ENCODE measurements at regions not wholly inside any gene's neighbourhood (a gene's known extent, or its start where the extent isn't known, plus 50 kb on each side); places are given as distances from the start of the nearest gene placed in this dataset.

DNA sequence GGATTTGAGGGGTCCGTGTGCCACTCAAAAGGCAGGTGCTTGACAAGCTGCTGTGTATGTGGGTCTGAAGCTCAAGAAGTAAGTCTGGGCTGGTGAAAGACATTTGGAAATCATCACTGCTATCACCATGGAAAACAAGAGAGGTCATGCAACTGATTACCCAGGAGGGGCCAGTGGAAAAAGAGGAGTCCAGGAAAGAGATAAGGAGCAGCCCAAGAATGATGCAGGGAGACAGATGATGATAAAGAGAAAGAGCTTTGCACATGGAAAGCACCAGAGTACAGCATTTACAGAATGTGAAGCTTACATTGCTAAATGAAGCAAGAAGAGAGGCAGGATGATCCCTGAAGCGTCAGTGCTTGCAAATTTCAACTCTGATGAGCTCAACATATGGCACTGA lies 203.2 kb downstream of the SETD4 start:
- H3K9me2 ChIP-seq: no peaks in the 10 kb centered on the region
- H3K4me3 ChIP-seq (ENCODE audit: low read depth in 2 of 2, low read length in 1 of 2): no peak overlapping the region
- DNase-seq: no peak
- no peaks in the 10 kb centered on the region for H3K9me3 ChIP-seq
- no peak overlapping the region for H3K9ac ChIP-seq
- no peak overlapping the region for H2AFZ ChIP-seq (ENCODE audit: low read depth)
- H3K27ac ChIP-seq (ENCODE audit: low read depth in 2 of 2, low read length in 1 of 2): no peak overlapping the region
- H3K36me3 ChIP-seq (replicated peaks in 1 of 2; ENCODE audit: control insufficient read depth in 1 of 2, insufficient read depth in 2 of 2, low read length in 1 of 2): no peaks in the 10 kb centered on the region
- 19% methylated on average over 2 of the region's 2 CpGs for WGBS (ENCODE audit: low lambda C conversion rate)
- no peak overlapping the region for H3K4me2 ChIP-seq
- H3K79me2 ChIP-seq (ENCODE audit: insufficient read depth): no peaks in the 10 kb centered on the region
- POLR2A ChIA-PET: no interaction called here
- no peaks in the 10 kb centered on the region for H4K20me1 ChIP-seq (ENCODE audit: insufficient read depth)
- CTCF ChIA-PET: interaction anchor here (1.1 to 2.0 kb wide), 2 partner anchors 17 to 171 kb away, joined by 3 to 6 read pairs; no protein-coding TSS in a partner anchor
- H3K4me1 ChIP-seq (ENCODE audit: control insufficient read depth in 1 of 2, insufficient read depth in 2 of 2, low read depth in 1 of 2, low read length in 1 of 2): peaks cover 0 to 7% of the 10 kb centered on the region in 2 experiments; a peak in 1 of 4 replicates
- TF ChIP-seq, protein P1, sequence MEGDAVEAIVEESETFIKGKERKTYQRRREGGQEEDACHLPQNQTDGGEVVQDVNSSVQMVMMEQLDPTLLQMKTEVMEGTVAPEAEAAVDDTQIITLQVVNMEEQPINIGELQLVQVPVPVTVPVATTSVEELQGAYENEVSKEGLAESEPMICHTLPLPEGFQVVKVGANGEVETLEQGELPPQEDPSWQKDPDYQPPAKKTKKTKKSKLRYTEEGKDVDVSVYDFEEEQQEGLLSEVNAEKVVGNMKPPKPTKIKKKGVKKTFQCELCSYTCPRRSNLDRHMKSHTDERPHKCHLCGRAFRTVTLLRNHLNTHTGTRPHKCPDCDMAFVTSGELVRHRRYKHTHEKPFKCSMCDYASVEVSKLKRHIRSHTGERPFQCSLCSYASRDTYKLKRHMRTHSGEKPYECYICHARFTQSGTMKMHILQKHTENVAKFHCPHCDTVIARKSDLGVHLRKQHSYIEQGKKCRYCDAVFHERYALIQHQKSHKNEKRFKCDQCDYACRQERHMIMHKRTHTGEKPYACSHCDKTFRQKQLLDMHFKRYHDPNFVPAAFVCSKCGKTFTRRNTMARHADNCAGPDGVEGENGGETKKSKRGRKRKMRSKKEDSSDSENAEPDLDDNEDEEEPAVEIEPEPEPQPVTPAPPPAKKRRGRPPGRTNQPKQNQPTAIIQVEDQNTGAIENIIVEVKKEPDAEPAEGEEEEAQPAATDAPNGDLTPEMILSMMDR (IDR thresholded peaks at IDR 0.05): no peak
- H3K27me3 ChIP-seq (ENCODE audit: insufficient read depth): peaks cover 5% of the 10 kb centered on the region; the same call in 1 of the 2 replicates
- no peaks in the 10 kb centered on the region for H3F3A ChIP-seq (replicated peaks; ENCODE audit: insufficient read depth)

DNA sequence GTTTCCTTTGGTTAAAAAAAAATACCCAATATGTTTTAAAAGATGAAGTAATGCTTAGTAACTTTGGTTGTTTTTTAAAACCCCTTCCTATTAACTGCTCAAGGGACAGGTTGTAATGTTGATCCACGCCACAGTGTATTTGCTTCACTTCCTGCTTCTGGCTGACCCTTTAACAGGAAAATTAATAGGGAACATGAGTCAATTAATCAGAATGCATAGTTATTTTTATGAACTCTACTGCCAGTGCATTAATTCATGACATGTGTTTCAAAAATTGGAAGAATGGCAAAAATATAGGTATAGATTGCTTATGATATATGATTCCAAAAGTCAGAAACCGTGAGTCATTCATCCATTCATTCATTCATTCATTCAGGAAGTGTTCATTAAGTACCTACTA lies 204.8 kb downstream of the SETD4 start:
- Histone ChIP-seq H3K4me3 (ENCODE audit: low read depth in 2 of 2, low read length in 1 of 2) (no peak overlapping the region), H3K9me3 (no peaks in the 10 kb centered on the region), H3K9ac (no peak overlapping the region), H4K20me1 (ENCODE audit: insufficient read depth) (no peaks in the 10 kb centered on the region), H3F3A (replicated peaks; ENCODE audit: insufficient read depth) (peaks cover under 1% of the 10 kb centered on the region), H3K79me2 (ENCODE audit: insufficient read depth) (no peaks in the 10 kb centered on the region), H3K4me2 (no peak overlapping the region), H2AFZ (ENCODE audit: low read depth) (no peak overlapping the region), H3K9me2 (no peaks in the 10 kb centered on the region), H3K36me3 (replicated peaks in 1 of 2; ENCODE audit: control insufficient read depth in 1 of 2, insufficient read depth in 2 of 2, low read length in 1 of 2) (no peaks in the 10 kb centered on the region), H3K27ac (ENCODE audit: low read depth in 2 of 2, low read length in 1 of 2) (no peak overlapping the region), H3K27me3 (ENCODE audit: insufficient read depth) (peaks cover 5% of the 10 kb centered on the region; the same call in 1 of the 2 replicates), H3K4me1 (ENCODE audit: control insufficient read depth in 1 of 2, insufficient read depth in 2 of 2, low read depth in 1 of 2, low read length in 1 of 2) (peaks cover 0 to 8% of the 10 kb centered on the region in 2 experiments; a peak in 2 of 4 replicates)
- ChIA-PET CTCF (interaction anchor here (1.8 kb wide), 1 partner anchor 15 kb away, joined by 7 read pairs; no protein-coding TSS in a partner anchor), POLR2A (no interaction called here)
- 10% methylated on average over 2 of the region's 2 CpGs for WGBS (ENCODE audit: low lambda C conversion rate)
- DNase-seq: no peak
- TF ChIP-seq SMC3 (IDR thresholded peaks at IDR 0.05; ENCODE audit: low read depth, low read length): no peak
- TF ChIP-seq, protein P2, sequence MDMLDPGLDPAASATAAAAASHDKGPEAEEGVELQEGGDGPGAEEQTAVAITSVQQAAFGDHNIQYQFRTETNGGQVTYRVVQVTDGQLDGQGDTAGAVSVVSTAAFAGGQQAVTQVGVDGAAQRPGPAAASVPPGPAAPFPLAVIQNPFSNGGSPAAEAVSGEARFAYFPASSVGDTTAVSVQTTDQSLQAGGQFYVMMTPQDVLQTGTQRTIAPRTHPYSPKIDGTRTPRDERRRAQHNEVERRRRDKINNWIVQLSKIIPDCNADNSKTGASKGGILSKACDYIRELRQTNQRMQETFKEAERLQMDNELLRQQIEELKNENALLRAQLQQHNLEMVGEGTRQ (IDR thresholded peaks at IDR 0.05; ENCODE audit: borderline replicate concordance, low read depth, low read length): no peak
- no peak for TF ChIP-seq FOSL2 (IDR thresholded peaks at IDR 0.05; ENCODE audit: borderline replicate concordance, low read depth)
- no peak for TF ChIP-seq POLR2AphosphoS5 (IDR thresholded peaks at IDR 0.05; ENCODE audit: low read depth, low read length)
- TF ChIP-seq, protein P3, sequence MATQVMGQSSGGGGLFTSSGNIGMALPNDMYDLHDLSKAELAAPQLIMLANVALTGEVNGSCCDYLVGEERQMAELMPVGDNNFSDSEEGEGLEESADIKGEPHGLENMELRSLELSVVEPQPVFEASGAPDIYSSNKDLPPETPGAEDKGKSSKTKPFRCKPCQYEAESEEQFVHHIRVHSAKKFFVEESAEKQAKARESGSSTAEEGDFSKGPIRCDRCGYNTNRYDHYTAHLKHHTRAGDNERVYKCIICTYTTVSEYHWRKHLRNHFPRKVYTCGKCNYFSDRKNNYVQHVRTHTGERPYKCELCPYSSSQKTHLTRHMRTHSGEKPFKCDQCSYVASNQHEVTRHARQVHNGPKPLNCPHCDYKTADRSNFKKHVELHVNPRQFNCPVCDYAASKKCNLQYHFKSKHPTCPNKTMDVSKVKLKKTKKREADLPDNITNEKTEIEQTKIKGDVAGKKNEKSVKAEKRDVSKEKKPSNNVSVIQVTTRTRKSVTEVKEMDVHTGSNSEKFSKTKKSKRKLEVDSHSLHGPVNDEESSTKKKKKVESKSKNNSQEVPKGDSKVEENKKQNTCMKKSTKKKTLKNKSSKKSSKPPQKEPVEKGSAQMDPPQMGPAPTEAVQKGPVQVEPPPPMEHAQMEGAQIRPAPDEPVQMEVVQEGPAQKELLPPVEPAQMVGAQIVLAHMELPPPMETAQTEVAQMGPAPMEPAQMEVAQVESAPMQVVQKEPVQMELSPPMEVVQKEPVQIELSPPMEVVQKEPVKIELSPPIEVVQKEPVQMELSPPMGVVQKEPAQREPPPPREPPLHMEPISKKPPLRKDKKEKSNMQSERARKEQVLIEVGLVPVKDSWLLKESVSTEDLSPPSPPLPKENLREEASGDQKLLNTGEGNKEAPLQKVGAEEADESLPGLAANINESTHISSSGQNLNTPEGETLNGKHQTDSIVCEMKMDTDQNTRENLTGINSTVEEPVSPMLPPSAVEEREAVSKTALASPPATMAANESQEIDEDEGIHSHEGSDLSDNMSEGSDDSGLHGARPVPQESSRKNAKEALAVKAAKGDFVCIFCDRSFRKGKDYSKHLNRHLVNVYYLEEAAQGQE (IDR thresholded peaks at IDR 0.05; ENCODE audit: low read depth, low read length): no peak
- TF ChIP-seq, protein P4, sequence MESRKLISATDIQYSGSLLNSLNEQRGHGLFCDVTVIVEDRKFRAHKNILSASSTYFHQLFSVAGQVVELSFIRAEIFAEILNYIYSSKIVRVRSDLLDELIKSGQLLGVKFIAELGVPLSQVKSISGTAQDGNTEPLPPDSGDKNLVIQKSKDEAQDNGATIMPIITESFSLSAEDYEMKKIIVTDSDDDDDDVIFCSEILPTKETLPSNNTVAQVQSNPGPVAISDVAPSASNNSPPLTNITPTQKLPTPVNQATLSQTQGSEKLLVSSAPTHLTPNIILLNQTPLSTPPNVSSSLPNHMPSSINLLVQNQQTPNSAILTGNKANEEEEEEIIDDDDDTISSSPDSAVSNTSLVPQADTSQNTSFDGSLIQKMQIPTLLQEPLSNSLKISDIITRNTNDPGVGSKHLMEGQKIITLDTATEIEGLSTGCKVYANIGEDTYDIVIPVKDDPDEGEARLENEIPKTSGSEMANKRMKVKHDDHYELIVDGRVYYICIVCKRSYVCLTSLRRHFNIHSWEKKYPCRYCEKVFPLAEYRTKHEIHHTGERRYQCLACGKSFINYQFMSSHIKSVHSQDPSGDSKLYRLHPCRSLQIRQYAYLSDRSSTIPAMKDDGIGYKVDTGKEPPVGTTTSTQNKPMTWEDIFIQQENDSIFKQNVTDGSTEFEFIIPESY (IDR thresholded peaks at IDR 0.05; ENCODE audit: borderline replicate concordance, low read depth): no peak
- TF ChIP-seq, protein P5, sequence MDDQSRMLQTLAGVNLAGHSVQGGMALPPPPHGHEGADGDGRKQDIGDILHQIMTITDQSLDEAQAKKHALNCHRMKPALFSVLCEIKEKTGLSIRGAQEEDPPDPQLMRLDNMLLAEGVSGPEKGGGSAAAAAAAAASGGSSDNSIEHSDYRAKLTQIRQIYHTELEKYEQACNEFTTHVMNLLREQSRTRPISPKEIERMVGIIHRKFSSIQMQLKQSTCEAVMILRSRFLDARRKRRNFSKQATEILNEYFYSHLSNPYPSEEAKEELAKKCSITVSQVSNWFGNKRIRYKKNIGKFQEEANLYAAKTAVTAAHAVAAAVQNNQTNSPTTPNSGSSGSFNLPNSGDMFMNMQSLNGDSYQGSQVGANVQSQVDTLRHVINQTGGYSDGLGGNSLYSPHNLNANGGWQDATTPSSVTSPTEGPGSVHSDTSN (IDR thresholded peaks at IDR 0.05): 0 out of 2 replicates have a peak, but pooled peaks have one; percentile 12
- TF ChIP-seq, protein P1 (IDR thresholded peaks at IDR 0.05): no peak
- no peak for TF ChIP-seq GABPA (IDR thresholded peaks at IDR 0.05; ENCODE audit: low read depth)
- TF ChIP-seq, protein P6, sequence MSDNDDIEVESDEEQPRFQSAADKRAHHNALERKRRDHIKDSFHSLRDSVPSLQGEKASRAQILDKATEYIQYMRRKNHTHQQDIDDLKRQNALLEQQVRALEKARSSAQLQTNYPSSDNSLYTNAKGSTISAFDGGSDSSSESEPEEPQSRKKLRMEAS (IDR thresholded peaks at IDR 0.05; ENCODE audit: low read depth): no peak
- TF ChIP-seq YY1 (IDR thresholded peaks at IDR 0.05; ENCODE audit: low read depth): no peak
- peak; percentile 51; the same call in 1 of the 2 replicates for TF ChIP-seq TCF12 (IDR thresholded peaks at IDR 0.05)
- TF ChIP-seq RXRA (IDR thresholded peaks at IDR 0.05; ENCODE audit: borderline replicate concordance, low read depth): no peak
- TF ChIP-seq MEF2A (IDR thresholded peaks at IDR 0.05; ENCODE audit: borderline replicate concordance, low read depth): no peak

Data from SK-N-SH (cell line).